Fibroblast of lung (primary cell): ENCODE measurements at regions not wholly inside any gene's neighbourhood (a gene's known extent, or its start where the extent isn't known, plus 50 kb on each side); places are given as distances from the start of the nearest gene placed in this dataset.

Experiments used
- DNase-seq, 2 donors: peaks; one replicate each; pipeline versions ENCODE4 v3.0.0 to v3.0.0-alpha.2; 2010; ENCODE audit warnings: low read depth in 2 of 2
- H2AFZ ChIP-seq: 2 replicates; pipeline ENCODE4 v1.5.1; 2012; ENCODE audit warnings: low read length, control low read depth, inconsistent platforms
- H3K27ac ChIP-seq: 2 replicates; pipeline ENCODE4 v1.5.1; 2011; ENCODE audit warnings: low read length, control low read depth; ENCODE audit not compliant: insufficient read depth
- H3K27me3 ChIP-seq: 2 replicates; pipeline ENCODE4 v1.5.1; 2011; ENCODE audit warnings: mild to moderate bottlenecking, low read length; ENCODE audit not compliant: control insufficient read depth, insufficient read depth
- H3K36me3 ChIP-seq: 2 replicates; pipeline ENCODE4 v1.5.1; 2011; ENCODE audit warnings: low read length; ENCODE audit not compliant: control insufficient read depth, insufficient read depth
- H3K4me1 ChIP-seq: 2 replicates; pipeline ENCODE4 v1.5.1; 2011; ENCODE audit warnings: low read length; ENCODE audit not compliant: control insufficient read depth, insufficient read depth; ENCODE audit errors: extremely low read depth
- H3K4me2 ChIP-seq: 2 replicates; pipeline ENCODE4 v1.5.1; 2011; ENCODE audit warnings: low read length, control low read depth; ENCODE audit not compliant: insufficient read depth; ENCODE audit errors: extremely low read depth
- H3K4me3 ChIP-seq, 4 experiments: fragments of 200-600 bp in 1 of 4; sonication (generic) in 1 of 4; replicated peaks in 1 of 4; 2 replicates each; pipeline ENCODE4 v1.5.1; 2011 to 2016; ENCODE audit warnings: low read length in 4 of 4, low read depth in 3 of 4, mild to moderate bottlenecking in 3 of 4, control low read depth in 2 of 4, inconsistent platforms in 1 of 4, mixed read lengths in 1 of 4; ENCODE audit not compliant: insufficient read depth in 1 of 4; ENCODE audit errors: control extremely low read depth in 1 of 4
- H3K79me2 ChIP-seq: 2 replicates; pipeline ENCODE4 v1.5.1; 2012; ENCODE audit warnings: mild to moderate bottlenecking, low read length, inconsistent platforms; ENCODE audit not compliant: control insufficient read depth, insufficient read depth
- H3K9ac ChIP-seq: 2 replicates; pipeline ENCODE4 v1.5.1; 2011; ENCODE audit warnings: mild to moderate bottlenecking, low read length, control low read depth; ENCODE audit not compliant: insufficient read depth
- H3K9me3 ChIP-seq: 2 replicates; pipeline ENCODE4 v1.5.1; 2012; ENCODE audit warnings: low read depth, low read length; ENCODE audit not compliant: control insufficient read depth, insufficient read depth
- H4K20me1 ChIP-seq: 2 replicates; pipeline ENCODE4 v1.5.1; 2011; ENCODE audit warnings: low read length; ENCODE audit not compliant: control insufficient read depth, insufficient read depth; ENCODE audit errors: extremely low read depth
- CTCF ChIP-seq, 2 donors: IDR thresholded peaks in 1 of 2; conservative IDR thresholded peaks in 1 of 2; 1 replicate in 1 of 2; 2 replicates in 1 of 2; pipeline ENCODE4 v1.5.1; 2011 to 2012; ENCODE audit warnings: low read length in 2 of 2, control low read depth in 1 of 2, inconsistent platforms in 1 of 2, low read depth in 1 of 2, mild to moderate bottlenecking in 1 of 2
- EZH2 ChIP-seq: IDR thresholded peaks from 2 replicates; pipeline ENCODE4 v1.5.1; 2012; ENCODE audit warnings: low read length, control low read depth, mild to moderate bottlenecking; ENCODE audit errors: missing control alignments

GRCh38 chr2:181367906-181368435 lies 89.2 kb upstream of the ITGA4 start:
- Histone ChIP-seq H3K27me3 (no peaks in the 10 kb centered on the region), H3K4me2 (no peak overlapping the region), H3K4me1 (no peaks in the 10 kb centered on the region), H2AFZ (no peak overlapping the region), H3K27ac (no peak overlapping the region), H3K9me3 (no peaks in the 10 kb centered on the region), H3K79me2 (no peaks in the 10 kb centered on the region), H3K9ac (no peak overlapping the region), H3K36me3 (no peaks in the 10 kb centered on the region), H4K20me1 (no peaks in the 10 kb centered on the region), H3K4me3 (no peak overlapping the region)
- no peak for TF ChIP-seq CTCF (conservative IDR thresholded peaks at IDR 0.05 in 1 of 2, IDR thresholded peaks at IDR 0.05 in 1 of 2; ENCODE audit: low read depth in 1 of 2, low read length in 2 of 2)
- TF ChIP-seq EZH2: no peak
- no peak for DNase-seq

GRCh38 chr2:181370126-181370525 lies 87.1 kb upstream of the ITGA4 start:
- H3K4me3 ChIP-seq: no peak overlapping the region
- H4K20me1 ChIP-seq: no peaks in the 10 kb centered on the region
- no peak overlapping the region for H2AFZ ChIP-seq
- H3K4me2 ChIP-seq: no peak overlapping the region
- H3K9me3 ChIP-seq: no peaks in the 10 kb centered on the region
- H3K79me2 ChIP-seq: no peaks in the 10 kb centered on the region
- H3K27me3 ChIP-seq: no peaks in the 10 kb centered on the region
- TF ChIP-seq CTCF (conservative IDR thresholded peaks at IDR 0.05 in 1 of 2, IDR thresholded peaks at IDR 0.05 in 1 of 2; ENCODE audit: low read depth in 1 of 2, low read length in 2 of 2) (no peak), EZH2 (no peak)
- DNase-seq: no peak
- H3K27ac ChIP-seq: no peak overlapping the region
- no peaks in the 10 kb centered on the region for H3K4me1 ChIP-seq
- no peak overlapping the region for H3K9ac ChIP-seq
- H3K36me3 ChIP-seq: no peaks in the 10 kb centered on the region

GRCh38 chr2:181371195-181371594 lies 86.0 kb upstream of the ITGA4 start:
- no peaks in the 10 kb centered on the region for H3K4me1 ChIP-seq
- no peaks in the 10 kb centered on the region for H4K20me1 ChIP-seq
- no peak overlapping the region for H3K27ac ChIP-seq
- H3K27me3 ChIP-seq: no peaks in the 10 kb centered on the region
- H3K36me3 ChIP-seq: no peaks in the 10 kb centered on the region
- H3K4me3 ChIP-seq: no peak overlapping the region
- no peak for DNase-seq
- no peak overlapping the region for H2AFZ ChIP-seq
- H3K4me2 ChIP-seq: no peak overlapping the region
- H3K79me2 ChIP-seq: no peaks in the 10 kb centered on the region
- H3K9me3 ChIP-seq: no peaks in the 10 kb centered on the region
- no peak for TF ChIP-seq EZH2
- no peak for TF ChIP-seq CTCF (conservative IDR thresholded peaks at IDR 0.05 in 1 of 2, IDR thresholded peaks at IDR 0.05 in 1 of 2; ENCODE audit: low read depth in 1 of 2, low read length in 2 of 2)
- H3K9ac ChIP-seq: no peak overlapping the region
